Hematopoietic multipotent progenitor cell (in vitro differentiated cells): ENCODE measurements at regions not wholly inside any gene's neighbourhood (a gene's known extent, or its start where the extent isn't known, plus 50 kb on each side); places are given as distances from the start of the nearest gene placed in this dataset.
"Not testable (repeated sequence)": the region's sequence is repeated elsewhere in the genome, so short reads cannot be mapped to it uniquely, and the experiment has no call there.

Source experiments
- DNase-seq, 3 donors: peaks; one replicate each; pipeline ENCODE4 v3.0.0-alpha.2; 2011 to 2015; ENCODE audit warnings: low read depth in 2 of 3, low spot score in 2 of 3

DNA sequence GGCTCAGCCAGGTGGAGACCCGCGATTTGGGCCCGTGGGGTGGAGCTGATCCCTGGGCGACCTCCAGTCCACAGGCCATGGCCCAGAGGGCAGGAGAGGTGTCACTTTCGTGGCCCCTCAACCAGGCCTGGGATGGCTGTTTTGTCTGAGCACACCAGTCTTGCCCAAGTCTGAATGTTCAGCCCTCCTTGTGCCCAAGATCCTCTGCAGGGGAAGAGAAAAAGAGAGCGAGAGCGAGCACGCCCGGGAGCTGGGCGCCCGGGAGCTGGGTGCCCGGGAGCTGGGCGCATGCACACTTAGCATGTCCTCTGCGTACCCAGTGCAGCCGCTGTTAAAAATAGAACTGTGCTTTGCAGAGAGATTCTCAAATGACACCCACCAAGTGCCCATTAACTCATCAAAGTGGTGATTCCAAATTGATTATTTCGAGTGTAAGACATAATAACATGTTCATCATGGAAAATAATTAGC, 403.3 kb upstream of the TNRC6C start:
- no peak for DNase-seq

DNA sequence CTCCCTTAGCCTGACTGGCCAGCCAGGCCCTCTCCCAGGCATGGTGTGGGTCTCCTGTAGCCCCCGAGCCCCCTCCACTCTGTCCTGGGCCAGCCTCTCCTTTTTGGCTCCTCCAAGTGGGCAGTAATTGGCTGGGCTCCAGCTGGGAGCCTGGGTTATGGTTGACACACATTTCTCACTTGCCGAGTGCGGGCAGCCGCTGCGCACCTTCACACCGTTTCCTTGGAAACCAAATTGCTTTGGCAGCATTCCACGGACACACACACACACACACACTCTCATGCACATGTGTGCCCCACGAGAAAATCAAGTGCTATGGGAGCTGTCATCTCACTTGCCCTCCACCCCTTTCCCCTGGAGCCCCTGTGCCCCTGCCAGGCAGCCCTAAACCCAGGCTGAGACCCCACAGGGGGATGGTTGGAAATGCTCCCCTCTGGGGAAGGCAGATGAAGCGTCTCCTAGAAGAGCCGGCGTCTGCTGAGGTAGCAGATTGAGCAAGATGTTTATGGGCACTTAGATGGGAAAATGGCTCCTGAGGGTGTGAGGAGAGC, 402.7 kb upstream of the TNRC6C start:
- peak in 2 of 3 donors; percentile 35 to 60 for DNase-seq

DNA sequence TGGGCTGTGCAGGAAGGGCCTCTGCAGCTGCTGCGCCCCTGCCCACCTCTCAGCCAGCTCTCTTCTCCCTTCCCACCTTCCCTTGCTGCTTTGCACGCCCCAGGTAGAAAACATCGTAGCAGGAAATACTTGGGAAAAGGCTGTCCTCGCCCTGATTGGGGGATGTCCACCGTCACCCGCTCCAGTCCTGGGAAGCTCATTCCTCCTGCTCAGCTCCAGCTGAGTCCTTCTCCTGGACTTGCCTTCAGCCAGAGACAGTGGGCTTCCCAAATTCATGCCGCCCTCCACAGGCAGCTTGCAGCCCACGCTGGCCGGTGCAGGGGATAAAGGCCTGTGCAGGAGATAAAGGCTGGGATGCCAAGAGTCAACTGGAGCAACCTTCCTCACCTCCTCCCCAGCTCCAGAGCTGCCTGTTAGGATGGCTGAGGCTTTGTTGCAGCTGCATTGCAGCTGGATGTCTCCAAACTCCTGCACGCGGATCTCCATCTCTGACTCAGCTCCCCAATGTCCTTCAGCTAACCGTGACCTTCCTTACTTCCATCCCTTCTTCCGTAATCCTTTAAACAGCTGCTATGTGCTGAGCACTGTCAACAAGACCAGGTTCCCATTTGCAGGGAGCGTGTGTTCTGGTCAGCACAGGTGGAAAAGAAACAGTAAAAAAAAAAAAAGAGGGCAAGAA, 402.0 kb upstream of the TNRC6C start:
- no peak for DNase-seq

DNA sequence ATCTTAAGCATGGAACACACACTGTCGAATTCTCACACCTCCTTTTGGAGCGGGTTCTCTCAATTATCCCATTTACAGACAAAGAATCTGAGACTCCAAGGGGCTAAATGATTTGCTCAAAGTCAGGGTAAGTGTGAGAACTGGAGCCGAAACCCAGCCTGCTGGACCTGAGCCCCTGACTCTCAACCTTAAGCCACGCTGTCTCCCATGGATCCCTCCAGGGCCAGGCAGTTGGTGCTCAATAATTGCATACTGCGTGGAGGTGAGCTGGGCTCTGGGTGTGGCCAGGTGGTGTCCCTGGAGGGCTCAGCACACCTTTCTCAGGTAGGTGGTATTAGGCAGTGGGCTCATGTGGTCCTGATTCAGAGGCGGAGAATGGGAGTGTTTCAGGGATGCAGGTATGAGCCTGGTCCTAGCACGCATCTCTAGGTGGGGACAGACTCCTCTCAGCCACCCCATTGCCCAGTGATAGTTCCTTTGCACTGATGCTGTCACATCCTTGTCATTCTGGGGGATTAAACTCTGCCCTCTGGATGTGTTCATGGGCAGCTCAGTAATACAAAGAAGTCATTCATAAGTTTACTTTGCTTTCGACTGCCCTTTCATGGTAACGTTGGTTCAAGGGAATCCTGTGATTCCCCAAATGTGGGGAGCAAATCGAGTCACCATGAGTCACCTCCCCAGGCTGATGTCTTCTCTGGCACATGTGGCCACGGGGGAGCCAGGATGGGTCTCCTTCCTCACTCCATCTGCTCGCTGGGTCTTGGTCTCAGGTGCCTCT, 399.5 kb upstream of the TNRC6C start:
- no peak for DNase-seq

DNA sequence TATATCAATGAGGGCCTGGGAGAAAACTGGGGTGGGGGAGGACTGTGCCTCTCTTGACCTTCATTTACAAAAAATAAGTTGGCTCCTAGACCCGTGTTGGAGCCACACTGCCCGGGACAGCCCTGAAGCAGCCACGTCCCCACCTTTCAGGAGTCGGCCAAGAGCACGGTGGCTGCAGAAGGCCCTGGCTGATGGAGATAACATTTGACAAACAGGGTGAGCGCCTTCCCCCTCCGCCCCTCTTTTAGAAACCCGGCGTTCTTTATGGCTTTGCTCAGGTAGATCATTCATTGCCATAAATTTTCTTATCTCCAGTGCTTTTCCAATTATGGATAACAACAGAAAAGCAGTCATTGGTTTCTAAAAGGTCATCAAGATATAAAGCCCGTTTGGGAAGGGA, 398.1 kb upstream of the TNRC6C start:
- DNase-seq: no peak

DNA sequence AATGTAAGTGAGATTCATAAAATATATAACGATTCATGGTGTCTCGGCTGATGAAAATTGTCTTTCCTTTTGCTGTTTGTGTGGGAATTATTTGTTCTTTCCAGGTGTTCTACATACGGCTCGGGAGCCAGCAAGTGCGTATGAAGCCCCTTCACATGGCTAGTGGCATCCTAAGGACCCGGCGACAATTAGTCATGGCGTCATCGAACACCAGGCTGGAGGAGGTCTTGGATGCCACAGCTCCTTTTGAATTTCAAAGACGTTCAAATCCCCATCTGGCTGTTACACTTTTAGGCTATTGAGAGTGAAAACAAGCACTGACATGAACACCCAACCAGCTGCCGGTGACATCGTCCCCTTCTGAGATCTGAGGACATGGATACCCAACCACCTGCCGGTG, 397.7 kb upstream of the TNRC6C start:
- no peak for DNase-seq

DNA sequence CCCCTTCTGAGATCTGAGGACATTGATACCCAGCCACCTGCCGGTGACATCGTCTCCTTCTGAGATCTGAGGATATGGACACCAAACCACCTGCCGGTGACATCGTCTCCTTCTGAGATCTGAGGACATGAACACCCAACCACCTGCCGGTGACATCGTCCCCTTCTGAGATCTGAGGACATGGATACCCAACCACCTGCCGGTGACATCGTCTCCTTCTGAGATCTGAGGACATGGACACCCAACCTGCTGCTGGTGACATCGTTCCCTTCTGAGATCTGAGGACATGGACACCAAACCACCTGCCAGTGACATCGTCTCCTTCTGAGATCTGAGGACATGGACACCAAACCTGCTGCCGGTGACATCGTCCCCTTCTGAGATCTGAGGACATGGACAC, 396.1 kb upstream of the TNRC6C start:
- not testable (repeated sequence) for DNase-seq

DNA sequence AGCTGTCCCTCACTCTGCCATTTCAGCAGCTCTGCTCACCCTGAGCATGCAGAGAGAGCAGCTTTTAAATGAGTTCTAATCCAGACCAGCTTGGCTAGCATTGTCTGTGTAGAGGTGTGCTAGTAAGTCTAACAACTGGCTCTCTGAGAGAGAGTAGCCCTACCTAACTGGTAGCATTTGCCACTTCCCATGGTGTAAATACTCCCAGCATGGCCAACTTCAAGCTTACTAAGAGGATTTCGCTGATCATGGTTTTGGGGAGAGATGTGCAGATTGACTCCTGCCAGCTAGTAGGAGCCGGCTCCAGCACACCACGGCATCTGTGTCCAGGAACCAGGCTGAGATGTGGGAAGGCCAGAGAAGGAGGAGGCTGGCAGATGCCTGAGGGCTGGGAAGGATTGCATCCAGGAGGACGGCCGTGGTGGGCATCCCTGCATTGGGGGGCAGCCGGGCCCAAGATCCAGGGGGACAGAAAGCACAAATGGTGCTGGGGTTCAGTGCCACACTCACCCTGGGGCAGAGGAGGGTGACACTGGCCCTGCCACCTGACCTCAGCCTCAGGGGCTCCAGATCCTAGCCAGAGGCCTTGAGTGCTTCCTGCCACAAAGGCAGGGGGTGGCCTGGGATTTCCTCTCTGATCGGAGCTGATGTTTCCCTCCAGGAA, 394.9 kb upstream of the TNRC6C start:
- DNase-seq: no peak

DNA sequence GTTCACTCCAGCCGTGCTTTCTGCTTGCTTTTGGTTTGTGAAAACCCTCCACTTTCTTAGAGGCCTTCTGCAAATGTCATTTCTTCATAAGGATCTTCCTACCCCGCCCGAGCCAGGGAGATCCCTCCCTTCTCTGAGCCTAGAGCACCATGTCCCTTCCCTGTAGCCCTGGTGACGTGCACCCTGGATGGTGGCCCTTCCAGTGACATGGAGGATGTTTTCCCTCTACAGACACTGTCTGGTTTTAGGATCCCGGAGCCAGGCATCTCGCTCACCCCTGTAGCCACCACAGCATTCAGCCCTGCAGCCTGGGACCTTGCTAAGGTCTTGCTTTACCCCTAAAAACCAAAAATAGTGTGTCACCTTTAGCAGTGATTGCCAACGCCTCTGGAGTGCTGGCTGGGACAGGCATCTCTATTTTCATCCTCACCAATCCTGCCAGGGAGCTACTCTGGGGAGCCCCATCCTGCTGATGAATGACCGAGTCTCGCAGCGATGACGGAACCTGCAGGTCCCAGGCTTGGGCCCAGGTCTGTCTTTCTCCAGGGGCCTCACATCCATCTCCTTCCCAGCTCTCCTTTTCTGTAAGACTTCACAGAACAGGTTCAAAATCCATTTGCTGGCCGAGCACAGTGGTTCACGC, 394.1 kb upstream of the TNRC6C start:
- no peak for DNase-seq

DNA sequence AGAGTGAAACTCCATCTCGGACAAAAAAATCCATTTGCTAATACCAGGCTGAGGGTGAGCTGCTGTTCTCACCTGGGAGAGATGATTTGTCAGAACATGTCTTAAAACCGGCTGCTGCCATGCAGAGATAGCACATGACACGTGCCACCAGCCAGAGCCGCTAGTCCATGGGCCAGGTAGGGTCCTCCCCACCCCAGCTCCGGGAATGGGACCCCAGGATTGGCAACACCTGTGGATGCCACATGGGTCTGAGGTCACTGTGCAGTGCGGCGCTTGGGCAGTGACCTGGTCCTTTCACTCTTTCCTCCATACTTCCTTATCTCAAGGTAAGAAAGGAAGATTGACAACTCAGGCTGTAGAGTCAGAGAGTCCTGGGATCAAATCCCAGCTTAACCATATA, 393.3 kb upstream of the TNRC6C start:
- no peak for DNase-seq

DNA sequence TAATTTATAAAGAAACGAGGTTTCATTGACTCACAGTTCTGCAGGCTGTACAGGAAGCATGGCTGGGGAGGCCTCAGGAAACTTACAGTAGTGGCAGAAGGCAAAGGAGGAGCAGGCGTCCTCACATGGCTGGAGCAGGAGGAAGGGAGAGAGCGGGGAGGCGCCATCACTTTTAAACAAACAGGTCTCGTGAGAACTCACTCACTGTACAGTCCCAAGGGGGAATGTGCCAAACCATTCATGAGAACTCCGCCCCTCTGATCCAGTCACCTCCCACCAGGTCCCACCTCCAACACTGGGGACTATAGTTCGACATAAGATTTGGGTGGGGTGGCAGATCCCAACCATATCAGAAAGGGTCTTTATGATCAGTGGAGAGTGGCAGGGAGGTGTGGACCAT, 392.4 kb upstream of the TNRC6C start:
- no peak for DNase-seq

DNA sequence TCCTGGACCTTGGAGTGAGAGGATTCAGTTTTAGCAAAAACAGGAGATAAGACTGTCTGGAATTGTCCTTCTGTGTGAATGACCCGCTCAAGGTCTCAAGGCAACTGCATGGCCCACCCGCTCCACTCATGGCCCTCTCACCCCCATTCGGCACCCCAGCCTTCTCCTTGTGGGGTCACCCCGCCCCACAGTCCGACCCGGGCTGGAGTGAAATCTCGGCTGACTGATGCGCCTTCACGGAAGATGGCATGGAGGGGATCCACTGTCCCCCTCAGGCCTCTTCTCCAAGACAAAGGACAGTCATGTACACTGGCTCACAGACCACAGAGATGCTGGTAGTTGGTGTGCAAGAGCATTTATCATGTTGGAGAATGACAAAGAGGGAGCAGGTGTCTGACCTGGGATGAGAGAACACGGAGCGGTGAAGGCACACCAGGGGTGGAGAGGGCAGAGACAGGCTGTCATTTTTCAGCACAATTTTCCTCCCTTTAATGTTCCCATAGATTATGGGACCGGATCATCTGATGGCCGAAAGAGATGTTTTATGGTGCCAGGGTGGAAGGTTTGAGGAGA, 391.9 kb upstream of the TNRC6C start:
- DNase-seq: no peak

DNA sequence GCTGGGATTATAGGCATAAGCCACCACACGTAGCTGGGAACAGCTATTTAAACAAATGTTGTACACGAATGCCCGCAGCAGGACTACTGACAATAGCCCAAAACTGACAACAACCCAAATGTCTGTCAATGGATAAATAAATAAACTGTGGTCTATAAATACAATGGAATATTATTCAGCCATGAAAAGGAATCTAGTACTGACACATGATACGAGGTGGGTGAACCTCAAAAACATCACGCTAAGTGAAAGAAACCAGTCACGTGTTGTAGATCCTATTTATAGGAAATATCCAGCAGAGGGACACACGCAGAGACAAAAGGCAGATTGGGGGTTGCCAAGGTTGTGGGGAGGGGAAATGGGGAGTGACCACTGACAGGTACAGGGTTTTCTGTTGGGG, 390.0 kb upstream of the TNRC6C start:
- no peak for DNase-seq

DNA sequence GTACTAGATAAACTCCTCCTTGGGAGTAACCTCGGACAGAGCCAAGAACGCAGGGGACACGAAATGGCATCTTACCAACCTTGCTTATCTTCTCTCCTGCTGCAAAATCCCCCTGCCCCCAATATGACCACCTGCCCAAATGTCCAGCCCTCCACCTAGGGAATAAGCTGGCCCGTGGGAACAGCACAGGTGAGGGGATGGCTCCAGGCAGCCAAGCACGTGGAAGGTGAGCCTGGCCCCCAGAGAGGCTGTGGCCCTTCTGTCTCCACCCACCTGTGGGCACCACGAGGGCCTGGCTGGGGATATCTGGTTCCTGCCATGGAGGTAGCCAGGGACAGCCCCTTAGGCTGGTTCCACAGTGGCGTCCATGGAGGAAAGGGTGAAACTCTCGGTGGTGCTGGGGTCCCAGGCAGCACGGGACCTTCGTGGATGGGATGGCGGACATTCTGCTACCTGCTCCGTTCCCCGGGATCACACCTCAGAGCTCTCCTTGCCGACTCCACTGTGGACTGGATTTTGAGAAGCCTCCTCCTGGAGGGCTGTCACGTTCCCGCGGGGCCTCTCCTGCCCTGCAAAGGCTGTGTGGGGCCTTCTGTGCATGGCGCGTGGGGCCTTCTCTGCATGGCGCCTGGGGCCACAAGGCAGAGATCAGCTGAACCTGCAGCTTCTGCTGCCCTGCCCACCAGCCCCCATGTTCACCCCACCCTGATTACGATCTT, 388.5 kb upstream of the TNRC6C start:
- no peak for DNase-seq

DNA sequence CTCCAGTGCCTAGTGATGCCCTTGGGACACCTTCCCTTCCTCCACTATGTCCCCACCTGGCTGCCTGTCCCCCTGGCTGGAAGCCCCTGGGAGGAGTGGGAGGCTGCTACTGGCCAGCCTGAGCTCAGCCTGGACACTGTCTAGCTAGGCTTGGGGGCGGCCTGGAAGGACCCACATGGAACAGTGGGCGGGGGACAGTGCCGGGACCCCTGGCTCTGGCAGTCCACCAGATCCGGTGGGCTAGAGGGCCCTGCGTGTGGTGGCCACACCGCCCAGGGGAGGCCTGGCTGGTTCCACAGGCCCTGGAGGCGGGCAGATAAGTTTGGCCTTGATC, 388.0 kb upstream of the TNRC6C start:
- no peak for DNase-seq

DNA sequence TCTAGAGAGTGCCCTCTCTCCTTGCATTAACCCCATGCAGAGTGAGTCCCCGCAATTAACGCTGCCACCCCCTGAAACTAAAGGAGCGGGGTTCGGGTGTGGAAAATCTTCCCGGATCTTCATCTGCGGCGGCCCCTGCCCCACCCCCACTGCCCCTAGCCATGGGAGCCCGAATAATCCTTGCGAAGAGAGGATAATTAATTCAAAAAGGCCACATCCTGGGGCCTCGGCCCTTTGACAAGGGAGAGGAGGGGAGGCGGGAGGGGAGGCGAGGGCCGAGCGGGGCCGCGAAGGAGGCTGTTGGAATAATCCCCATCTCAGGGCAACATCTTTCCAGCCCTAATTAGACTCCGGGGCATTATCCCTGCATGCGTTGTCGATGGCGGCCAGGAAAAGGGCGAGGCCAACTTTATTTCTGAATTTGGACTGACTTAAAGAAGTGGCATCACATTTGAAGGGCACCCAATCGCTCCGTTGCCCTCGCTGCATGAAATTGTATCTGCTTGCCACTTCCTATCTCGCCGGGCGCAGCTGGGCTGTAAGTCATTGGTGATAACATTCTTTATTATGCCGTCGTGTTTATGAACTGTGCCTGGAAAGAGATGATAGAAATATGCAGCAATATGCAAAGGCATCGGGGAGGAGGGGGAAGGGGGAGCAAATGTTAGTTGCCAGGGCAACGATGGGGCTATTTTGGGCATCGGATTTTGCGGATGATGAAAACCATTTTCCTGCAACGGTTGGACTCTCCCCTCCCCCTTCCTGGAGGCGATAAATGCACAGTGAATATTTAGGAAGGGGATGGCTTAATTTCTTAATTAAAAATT, 387.1 kb upstream of the TNRC6C start:
- peak in 2 of 3 donors; percentile 92 to 97 for DNase-seq

DNA sequence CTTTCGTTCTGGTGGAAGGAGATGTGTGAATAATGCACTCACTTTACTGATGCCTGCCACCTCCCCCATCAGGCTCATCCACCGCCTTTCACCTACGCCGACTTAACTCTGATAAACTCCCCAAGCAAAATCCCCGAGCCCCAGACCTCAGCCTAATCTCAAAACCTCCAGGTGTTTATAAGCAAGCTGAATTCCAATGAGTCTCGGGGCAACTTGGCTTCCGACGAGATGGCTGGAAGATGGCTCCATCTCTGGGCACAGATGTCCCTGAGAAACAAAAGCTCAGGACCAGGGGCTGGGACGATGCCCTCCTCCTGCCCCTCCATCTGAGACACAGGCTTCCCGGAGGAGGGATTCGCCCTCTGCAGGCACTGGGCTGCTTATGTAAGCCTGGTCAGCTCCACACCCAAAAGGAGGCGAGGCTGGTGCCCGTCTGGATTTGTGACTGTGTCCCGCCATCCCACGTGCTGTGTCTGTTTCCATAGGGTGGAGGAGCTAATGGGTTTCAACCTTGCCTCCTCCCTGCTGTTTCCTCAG, 386.4 kb upstream of the TNRC6C start:
- no peak for DNase-seq

DNA sequence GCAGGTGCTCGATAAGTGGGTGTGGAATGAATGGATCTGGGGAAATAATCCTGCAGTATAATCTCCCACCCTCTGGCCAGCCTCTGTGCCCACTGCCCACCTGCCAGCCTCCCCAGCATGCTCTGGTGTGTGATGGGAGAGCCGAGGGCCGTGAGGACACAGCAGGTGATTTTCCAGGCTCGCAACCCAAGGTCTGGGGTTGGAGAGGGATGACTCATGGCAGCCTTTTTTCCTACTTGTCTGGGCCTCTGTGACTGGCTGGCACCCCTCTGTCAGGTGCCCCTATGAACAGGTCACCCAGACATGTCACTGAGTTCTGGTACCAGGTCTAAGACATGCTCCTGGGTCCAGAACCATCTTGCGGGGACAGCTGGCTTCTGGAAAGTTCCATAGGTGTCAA, 385.7 kb upstream of the TNRC6C start:
- peak in 1 of 3 donors; percentile 30 for DNase-seq

DNA sequence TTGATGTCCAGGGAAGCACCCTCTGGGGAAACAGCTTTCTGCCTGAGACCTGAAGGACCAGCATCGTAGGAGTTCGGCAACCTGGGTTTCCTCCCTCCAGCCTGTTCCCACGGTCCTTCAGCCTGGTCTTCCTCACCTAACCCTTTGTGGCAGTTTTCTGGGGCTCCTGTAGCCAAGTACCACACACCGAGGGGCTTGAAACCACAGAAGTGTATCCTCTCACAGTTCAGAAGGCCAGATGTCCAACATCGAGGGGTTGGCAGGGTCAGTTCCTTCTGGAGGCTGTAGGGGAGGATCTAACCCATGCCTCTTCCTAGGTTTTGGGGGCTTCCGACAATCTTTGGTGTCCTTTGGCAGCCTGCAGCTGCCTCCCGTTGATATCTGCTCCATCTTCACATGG, 381.0 kb upstream of the TNRC6C start:
- DNase-seq: no peak
